ENCODE measurements at regions not wholly inside any gene's neighbourhood (a gene's known extent, or its start where the extent isn't known, plus 50 kb on each side); places are given as distances from the start of the nearest gene placed in this dataset.
A peak's percentile ranks its signal among the peaks of the same experiment; 100 is the strongest.

DNA sequence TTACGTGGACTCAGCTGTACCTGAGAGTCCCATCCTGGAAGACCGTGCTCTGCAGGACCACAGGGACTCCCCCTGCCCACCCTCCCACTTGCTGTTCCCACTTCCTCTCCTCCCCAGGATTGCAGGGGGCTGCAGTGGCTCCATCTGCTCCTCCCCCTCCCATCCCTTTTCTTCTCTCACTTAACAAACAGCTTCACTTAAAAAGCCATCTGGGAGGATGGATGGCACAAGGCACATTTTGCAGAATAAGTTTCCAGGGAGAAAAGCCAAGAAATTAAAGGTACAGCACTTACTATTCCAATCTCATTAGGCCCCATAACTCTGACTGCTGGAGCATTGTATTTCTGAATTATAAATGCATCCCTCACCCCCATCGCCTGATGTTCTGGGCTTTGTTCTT lies 458.7 kb downstream of the PTPRU start:
- TF ChIP-seq, protein P1, sequence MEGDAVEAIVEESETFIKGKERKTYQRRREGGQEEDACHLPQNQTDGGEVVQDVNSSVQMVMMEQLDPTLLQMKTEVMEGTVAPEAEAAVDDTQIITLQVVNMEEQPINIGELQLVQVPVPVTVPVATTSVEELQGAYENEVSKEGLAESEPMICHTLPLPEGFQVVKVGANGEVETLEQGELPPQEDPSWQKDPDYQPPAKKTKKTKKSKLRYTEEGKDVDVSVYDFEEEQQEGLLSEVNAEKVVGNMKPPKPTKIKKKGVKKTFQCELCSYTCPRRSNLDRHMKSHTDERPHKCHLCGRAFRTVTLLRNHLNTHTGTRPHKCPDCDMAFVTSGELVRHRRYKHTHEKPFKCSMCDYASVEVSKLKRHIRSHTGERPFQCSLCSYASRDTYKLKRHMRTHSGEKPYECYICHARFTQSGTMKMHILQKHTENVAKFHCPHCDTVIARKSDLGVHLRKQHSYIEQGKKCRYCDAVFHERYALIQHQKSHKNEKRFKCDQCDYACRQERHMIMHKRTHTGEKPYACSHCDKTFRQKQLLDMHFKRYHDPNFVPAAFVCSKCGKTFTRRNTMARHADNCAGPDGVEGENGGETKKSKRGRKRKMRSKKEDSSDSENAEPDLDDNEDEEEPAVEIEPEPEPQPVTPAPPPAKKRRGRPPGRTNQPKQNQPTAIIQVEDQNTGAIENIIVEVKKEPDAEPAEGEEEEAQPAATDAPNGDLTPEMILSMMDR (IDR thresholded peaks at IDR 0.05; ENCODE audit: low read depth, low read length): no peak
- Histone ChIP-seq H3K27me3 (ENCODE audit: insufficient read depth, low read depth, severe bottlenecking) (no peaks in the 10 kb centered on the region), H3K4me3 (ENCODE audit: low read depth, low read length) (no peak overlapping the region), H3K27ac (no peak overlapping the region), H3K36me3 (no peaks in the 10 kb centered on the region), H3K9me3 (ENCODE audit: severe bottlenecking) (no peaks in the 10 kb centered on the region)
- DNase-seq: no peak

DNA sequence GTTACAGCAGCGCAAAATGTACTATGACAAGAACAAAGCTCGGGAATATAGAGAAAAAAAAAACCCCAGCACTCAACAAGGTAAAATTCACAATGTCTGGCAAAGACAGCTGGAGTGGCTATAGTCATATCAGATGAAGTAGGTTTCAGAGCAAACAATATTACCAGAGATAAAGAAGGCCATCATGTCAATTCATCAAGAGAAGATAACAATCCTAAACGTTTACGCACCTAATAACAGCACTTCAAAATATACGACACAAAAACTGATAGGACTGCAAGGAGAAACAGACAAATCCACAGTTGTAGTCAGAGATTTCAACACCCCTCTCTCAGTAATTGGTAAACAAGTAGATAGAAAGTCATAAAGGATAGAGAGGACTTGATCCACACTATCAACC lies 455.2 kb downstream of the PTPRU start:
- Histone ChIP-seq H3K27ac (no peak overlapping the region), H3K27me3 (ENCODE audit: insufficient read depth, low read depth, severe bottlenecking) (no peaks in the 10 kb centered on the region), H3K9me3 (ENCODE audit: severe bottlenecking) (no peaks in the 10 kb centered on the region), H3K36me3 (no peaks in the 10 kb centered on the region), H3K4me3 (ENCODE audit: low read depth, low read length) (no peak overlapping the region)
- DNase-seq: no peak
- TF ChIP-seq, protein P1 (IDR thresholded peaks at IDR 0.05; ENCODE audit: low read depth, low read length): no peak

DNA sequence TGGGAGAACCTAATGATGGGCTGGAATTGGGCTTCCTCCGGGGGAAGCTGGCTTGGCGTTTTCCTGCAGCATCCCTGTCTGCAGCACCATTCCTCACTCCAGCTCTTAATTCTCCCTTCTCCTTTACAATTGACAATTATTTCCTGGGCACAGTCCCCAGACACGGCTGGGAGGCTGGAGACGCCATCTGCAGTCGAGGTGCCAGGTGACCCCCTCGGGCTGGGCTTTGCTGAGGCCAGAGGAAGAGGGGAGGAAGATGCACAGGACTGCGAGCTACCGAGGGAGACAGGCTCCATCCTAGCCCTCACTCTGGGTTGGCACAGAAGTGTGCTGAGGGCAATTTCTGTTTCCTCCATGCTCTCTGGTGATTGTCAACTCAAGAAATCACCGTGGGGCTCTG lies 453.8 kb downstream of the PTPRU start:
- TF ChIP-seq, protein P1 (IDR thresholded peaks at IDR 0.05; ENCODE audit: low read depth, low read length): no peak
- Histone ChIP-seq H3K4me3 (ENCODE audit: low read depth, low read length) (no peak overlapping the region), H3K36me3 (no peaks in the 10 kb centered on the region)

DNA sequence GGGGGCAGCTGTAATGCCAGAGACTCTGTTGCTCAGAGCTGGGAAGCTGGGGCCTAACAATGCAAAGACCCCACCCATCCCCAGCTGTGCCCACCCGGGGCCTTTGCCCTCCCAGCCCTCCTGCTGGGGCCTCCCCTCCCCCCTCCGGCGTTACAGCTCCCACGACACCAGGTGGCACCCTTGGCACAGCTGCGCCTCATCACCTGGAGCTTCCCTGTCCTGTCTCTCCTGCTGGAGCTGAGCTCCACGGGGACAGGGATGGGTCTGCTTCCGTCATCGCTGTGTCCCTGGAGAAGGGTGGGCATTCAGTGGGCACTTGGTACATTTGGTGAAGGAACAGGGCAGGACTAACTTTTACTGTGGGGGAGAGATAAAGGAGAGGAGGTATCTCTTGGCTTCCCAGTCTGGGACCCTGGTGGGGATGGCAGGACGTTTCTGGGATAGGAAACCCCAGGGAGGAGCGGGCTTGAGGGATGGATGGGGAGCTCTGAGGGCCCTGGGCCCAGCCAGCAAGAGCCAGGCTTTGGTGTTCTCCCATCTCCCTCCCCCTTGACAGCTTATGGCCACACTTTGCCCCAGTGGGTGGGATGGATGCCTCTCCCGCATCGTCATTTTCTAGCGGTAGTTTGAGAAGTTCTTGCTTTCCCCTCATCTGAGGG lies 453.2 kb downstream of the PTPRU start:
- H3K4me3 ChIP-seq (ENCODE audit: low read depth, low read length): no peak overlapping the region
- no peaks in the 10 kb centered on the region for H3K27me3 ChIP-seq (ENCODE audit: insufficient read depth, low read depth, severe bottlenecking)
- H3K36me3 ChIP-seq: no peaks in the 10 kb centered on the region
- no peaks in the 10 kb centered on the region for H3K9me3 ChIP-seq (ENCODE audit: severe bottlenecking)
- H3K27ac ChIP-seq: no peak overlapping the region
- TF ChIP-seq, protein P1 (IDR thresholded peaks at IDR 0.05; ENCODE audit: low read depth, low read length): peak; percentile 56
- no peak for DNase-seq

More for the DNA sequence above, 453.8 kb downstream of the PTPRU start:
- Histone ChIP-seq H3K27me3 (ENCODE audit: insufficient read depth, low read depth, severe bottlenecking) (no peaks in the 10 kb centered on the region), H3K27ac (no peak overlapping the region), H3K9me3 (ENCODE audit: severe bottlenecking) (no peaks in the 10 kb centered on the region)
- no peak for DNase-seq

DNA sequence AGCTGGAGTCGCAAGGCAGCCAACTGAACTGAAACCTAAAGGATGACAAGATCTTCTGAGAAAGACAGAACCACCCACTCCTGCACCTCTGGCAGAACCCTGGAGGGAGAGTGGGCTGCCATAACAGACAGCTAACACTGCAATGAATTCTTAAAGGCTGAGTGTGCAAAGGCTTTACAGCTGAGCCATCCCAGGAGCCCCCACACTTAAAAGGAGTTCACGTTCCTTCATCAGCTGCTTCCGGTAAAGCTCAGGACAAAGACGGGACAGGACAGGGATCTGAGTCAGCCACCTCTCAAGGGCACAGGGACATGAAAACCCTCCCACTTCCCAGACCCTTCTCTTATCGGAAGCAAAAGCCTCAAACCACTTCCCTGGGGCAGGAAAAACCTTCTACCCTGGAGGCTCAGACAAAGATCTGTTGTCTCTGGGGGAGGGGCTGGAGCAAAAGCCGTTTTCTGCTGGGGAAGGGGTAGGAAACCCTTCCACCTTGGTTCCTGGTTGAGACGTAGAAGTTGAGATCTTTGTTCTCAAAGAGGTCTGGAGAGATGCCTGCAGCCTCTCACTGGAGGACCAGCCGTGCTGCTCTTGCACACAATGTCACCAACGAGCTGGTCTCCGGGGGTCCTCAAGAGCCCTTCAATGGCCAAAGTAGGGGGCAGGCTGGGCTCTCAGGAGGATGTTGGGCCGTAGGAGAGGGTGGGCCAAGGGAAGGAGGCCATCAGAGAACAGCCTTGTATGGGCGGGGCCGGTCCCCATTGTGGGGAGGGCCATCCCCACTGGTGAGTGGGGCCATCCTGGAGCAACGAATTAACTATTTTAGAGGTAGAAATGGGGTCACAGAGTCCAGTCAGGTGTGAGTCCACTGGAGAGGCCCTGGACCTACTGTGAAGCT lies 452.4 kb downstream of the PTPRU start:
- H3K36me3 ChIP-seq: no peaks in the 10 kb centered on the region
- TF ChIP-seq, protein P1 (IDR thresholded peaks at IDR 0.05; ENCODE audit: low read depth, low read length): no peak
- H3K9me3 ChIP-seq (ENCODE audit: severe bottlenecking): no peaks in the 10 kb centered on the region
- no peak overlapping the region for H3K27ac ChIP-seq
- no peak overlapping the region for H3K4me3 ChIP-seq (ENCODE audit: low read depth, low read length)
- DNase-seq: no peak
- no peaks in the 10 kb centered on the region for H3K27me3 ChIP-seq (ENCODE audit: insufficient read depth, low read depth, severe bottlenecking)
